ENCODE measurements at regions not wholly inside any gene's neighbourhood (a gene's known extent, or its start where the extent isn't known, plus 50 kb on each side); places are given as distances from the start of the nearest gene placed in this dataset.

DNA sequence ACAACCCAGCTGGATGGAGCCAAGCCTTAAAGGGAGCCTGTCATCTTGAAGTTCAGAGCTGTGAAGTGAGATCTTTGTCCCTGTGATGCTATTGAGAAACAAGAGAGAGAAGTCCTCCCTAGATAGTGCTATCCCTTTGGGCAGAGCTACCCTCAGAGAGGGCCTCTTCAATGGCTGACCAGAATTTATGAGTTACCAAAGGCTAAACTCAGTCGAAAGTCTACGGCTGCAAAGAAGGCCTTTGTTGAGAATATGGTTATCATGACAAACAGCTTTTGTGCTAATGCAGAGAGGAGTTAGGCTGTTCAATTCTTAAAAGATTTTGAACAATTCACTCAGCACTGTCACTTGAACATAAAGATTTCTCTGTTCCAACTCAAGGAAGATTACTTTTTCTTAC lies 65.9 kb upstream of the C3orf80 start:
- no peak for TF ChIP-seq POLR2A (IDR thresholded peaks at IDR 0.05)
- TF ChIP-seq, protein P1, sequence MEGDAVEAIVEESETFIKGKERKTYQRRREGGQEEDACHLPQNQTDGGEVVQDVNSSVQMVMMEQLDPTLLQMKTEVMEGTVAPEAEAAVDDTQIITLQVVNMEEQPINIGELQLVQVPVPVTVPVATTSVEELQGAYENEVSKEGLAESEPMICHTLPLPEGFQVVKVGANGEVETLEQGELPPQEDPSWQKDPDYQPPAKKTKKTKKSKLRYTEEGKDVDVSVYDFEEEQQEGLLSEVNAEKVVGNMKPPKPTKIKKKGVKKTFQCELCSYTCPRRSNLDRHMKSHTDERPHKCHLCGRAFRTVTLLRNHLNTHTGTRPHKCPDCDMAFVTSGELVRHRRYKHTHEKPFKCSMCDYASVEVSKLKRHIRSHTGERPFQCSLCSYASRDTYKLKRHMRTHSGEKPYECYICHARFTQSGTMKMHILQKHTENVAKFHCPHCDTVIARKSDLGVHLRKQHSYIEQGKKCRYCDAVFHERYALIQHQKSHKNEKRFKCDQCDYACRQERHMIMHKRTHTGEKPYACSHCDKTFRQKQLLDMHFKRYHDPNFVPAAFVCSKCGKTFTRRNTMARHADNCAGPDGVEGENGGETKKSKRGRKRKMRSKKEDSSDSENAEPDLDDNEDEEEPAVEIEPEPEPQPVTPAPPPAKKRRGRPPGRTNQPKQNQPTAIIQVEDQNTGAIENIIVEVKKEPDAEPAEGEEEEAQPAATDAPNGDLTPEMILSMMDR (IDR thresholded peaks at IDR 0.05 in 4 of 5, conservative IDR thresholded peaks at IDR 0.05 in 1 of 5) = no peak
